Adipose tissue (tissue), 3 donors: ENCODE measurements at regions not wholly inside any gene's neighbourhood (a gene's known extent, or its start where the extent isn't known, plus 50 kb on each side); places are given as distances from the start of the nearest gene placed in this dataset.

ENCODE experiments used
- H3K27ac ChIP-seq: one replicate; pipeline ENCODE4 v1.5.1; 2013; ENCODE audit warnings: low read depth, low read length
- WGBS, 3 donors: extraction: QIAGEN DNeasy Blood & Tissue Kit; methylation state at CpG; one replicate each; pipeline ENCODE4 v1.1.7; 2013; 5-methylcytosine and 5-hydroxymethylcytosine counted together
- donor health status: healthy with polysubstance abuse.
- donor health status: Bipolar disorder and iron deficiency.
- donor health status: healthy.

DNA sequence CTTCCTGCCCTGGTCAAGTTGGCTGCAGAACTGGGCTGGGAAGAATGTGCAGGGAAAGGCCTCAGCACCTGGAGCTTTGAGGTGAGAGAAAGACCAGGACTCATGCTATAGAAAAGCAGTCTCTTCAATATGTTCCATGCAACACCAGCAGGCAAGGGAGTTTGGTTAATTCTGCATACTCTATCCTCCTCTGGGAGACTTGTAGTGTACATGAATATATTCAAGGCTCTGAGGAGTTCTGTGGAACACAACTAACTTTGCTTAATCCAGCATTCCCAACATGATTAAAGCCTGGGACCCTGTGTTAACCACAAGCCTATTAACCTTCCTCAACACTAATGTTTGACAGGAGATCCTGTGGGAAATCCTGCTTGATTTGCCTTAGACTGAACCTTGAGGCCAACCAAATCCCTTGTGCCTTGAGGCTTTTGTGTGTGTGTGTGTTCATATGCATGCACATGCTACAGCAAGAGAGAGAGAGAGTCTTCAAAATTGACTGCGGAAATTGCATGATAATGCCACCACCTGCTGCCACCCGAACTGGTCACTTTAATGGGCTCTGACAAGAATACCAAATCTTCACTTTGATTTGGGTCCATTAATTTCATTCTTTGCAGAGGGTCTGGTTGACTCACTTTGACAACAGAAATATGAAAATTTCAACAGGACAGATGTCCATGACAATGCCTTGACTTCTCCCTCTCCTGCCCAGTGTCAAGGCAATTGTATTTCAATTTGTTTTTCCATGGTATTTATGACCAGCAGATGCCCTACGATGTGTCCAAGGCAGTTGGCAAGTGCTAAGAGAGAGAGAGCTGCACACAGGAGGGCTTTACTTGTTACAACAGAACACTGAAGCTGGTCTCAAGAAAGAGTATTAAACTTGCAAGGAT, 238.2 kb upstream of the ZBED5 start:
- H3K27ac ChIP-seq, result no peak overlapping the region
- 85 to 95% (median 91%) methylated on average over 3 of the region's 3 CpGs for WGBS, 3 donors

GRCh38 chr11:11090495-11090894, 232.6 kb upstream of the ZBED5 start:
- WGBS, 3 donors, result 79 to 92% (median 82%) methylated on average over 1 of the region's 1 CpG
- no peak overlapping the region for H3K27ac ChIP-seq

DNA sequence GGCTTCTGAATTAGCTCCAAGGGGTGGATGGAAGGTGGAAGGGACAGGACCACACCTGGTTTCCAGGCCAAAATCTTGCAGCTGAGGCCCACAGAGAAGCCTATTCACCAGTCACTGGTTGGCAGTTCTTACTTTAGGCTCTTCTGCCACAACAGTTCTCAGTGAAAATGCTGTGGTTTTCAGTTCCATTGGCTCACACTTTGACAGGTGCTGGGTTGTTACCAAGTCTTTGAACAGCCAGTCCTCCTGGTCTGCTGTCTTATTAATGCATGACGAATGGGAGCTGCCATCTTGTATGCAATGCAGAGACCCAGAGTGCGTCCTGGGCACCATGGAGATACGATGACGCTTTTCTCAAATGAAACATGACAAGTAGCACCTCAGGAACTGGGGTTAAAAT, 232.0 kb upstream of the ZBED5 start:
- WGBS, 3 donors, result 90 to 94% (median 90%) methylated on average over 4 of the region's 4 CpGs
- H3K27ac ChIP-seq, result no peak overlapping the region

- H3K27ac ChIP-seq, result no peak overlapping the region
- 89 to 100% (median 98%) methylated on average over 2 of the region's 2 CpGs for WGBS, 3 donors
Measured at GRCh38 chr11:11086979-11087378, 229.1 kb upstream of the ZBED5 start.

DNA sequence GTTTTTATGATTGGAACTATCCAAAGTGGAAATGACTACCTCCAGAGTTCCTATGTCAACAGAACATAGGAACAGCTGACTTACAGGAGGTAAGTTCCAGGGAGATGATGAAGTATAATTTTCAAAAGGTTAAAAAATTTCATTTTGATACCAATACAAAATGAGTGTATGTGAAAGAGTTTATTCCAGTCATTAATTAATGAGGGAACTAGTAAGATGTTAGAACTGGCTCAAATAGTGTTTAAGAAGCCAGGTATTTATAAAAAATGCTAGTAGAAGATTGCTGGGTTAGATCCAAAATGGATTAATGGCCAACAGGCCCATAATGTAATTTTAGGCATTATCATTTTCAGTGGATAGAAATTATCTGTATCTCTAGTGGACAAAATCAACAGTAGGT, 227.7 kb upstream of the ZBED5 start:
- no peak overlapping the region for H3K27ac ChIP-seq

DNA sequence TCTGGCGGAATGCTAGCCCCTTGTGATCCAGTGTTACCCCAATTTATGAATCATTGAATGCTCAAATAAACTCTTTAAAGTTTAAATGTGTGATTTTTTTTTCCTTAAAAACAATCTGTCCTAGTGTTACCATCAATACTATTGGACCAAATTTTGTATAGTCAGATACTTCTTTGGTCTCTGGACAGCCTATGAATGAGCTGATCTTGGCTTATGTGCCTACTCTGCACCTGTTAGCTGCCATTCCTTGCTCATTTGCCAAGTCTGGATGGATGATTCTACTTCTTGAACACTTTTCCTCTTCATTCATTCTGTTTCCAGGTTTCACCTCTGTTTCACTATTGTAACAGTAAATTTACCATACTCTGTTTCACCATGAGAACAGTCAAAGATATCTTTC, 226.5 kb upstream of the ZBED5 start:
- 77 to 87% (median 80%) methylated on average over 1 of the region's 1 CpG for WGBS, 3 donors
- H3K27ac ChIP-seq, result no peak overlapping the region

DNA sequence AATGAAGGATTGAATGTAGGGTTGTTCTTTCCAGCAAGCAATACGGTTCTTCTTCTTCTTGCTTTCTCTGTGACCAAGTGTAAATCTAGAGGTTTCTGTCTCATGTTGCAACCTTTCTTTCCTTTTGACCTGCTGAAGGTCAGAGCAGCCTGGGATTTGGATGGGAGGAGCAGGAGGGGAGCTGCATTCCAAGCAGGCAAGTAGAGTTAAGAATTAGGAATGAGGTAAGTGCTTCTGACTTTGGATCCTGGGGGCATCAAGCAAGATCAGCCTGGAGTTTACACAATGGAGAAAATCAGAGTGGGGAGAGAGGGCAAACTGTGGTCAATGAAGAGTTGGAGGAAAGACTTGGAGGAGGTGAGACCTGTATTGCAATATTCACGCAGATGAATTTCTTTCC, 225.6 kb upstream of the ZBED5 start:
- WGBS, 3 donors, result 90 to 96% (median 91%) methylated on average over 2 of the region's 2 CpGs
- H3K27ac ChIP-seq, result no peak overlapping the region

DNA sequence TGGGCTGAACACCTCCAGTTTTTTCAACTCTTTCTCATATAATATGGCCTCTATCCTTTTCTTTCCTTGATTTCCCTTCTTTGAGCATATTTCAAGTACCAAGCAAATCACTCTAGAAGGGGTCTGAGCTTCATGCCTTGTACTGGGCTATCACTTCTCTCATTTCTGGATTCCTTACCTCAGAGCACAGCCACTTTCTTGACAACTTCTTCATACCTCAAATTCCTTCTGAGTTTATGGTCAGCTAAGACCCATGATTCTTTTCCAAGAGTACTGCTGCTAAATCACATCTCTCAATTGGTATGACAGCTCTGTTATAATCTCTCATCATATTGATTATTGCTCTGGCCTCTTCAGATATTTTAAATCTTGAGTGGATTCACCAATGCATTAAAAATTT, 224.8 kb upstream of the ZBED5 start:
- no peak overlapping the region for H3K27ac ChIP-seq

DNA sequence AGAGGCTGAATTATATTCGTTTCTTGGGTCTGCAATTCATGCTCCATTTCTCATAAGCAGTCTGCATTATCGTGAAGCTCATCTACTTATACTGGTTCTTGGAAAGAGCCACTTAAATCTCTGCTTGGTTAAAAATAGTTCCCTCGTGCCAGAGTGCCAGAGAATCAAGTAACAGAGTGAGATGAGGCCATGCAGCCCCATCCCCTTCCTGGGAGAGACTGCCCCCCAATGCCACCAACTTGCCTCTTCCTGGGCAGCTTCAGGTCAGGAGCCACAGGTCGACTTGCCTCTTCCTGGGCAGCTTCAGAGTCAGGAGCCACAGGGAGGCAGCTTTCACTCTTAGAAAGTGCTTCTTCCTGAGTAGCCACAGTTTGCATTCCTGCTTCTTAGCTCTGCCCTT, 223.9 kb upstream of the ZBED5 start:
- no peak overlapping the region for H3K27ac ChIP-seq
- 50 to 55% (median 54%) methylated on average over 4 of the region's 4 CpGs for WGBS, 3 donors

DNA sequence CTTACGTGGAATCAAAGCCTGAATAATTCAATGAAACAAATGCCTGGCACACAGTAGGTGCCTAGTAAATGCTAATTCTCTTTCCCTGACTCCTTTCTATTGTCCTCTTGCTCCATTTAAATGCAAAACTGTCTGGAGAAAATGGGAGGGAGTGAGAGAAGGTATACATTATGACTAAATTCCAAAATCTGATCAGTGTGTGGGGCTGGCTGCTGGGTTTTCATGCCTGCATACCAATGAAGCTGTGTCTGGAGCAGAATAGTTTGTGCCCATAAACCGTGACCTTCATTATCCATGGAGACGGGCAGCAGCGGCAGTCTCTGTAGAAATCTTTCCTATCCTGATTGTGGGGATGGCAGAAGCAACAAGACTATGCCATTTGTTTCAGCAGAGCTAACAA, 223.4 kb upstream of the ZBED5 start:
- no peak overlapping the region for H3K27ac ChIP-seq
- WGBS, 3 donors, result 65 to 92% (median 85%) methylated on average over 4 of the region's 4 CpGs

DNA sequence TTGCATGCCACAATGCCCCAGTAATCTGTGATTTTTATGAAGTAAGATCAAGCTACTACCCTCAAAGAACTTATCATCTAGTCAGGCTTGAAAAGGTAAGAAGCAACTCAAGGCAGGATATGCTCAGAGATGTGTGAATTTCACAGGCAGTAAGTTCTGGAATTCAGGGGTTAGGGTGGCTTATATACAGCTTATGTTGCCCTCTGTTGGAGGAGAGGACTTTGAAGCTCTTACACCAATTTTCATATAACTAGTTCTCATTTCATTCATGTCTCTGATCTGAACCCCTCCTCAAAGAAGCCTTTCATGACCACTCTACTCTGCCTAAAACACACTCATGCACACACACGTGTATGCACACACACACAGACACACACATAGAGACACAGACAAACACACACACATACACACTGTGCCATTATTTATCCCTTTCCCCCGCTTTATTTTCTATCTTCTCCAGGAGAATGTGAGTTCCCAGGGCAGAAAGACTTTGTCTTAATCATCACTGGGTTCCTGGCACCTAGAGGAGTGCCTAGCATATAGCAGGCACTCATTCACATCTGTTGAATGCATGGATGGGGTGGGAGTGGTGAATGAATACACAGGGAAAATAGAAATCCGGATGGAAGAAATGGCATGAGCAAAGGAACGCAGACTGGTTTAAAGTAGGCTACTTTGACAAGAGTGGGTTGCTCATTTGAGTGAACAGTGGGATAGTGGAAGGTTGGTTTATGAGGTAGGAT, 220.7 kb upstream of the ZBED5 start:
- 87 to 94% (median 91%) methylated on average over 4 of the region's 4 CpGs for WGBS, 3 donors
- H3K27ac ChIP-seq, result no peak overlapping the region

GRCh38 chr11:11077898-11078297, 220.0 kb upstream of the ZBED5 start:
- no peak overlapping the region for H3K27ac ChIP-seq
- WGBS, 3 donors, result 68 to 76% (median 75%) methylated on average over 4 of the region's 4 CpGs

GRCh38 chr11:11076879-11077278, 219.0 kb upstream of the ZBED5 start:
- 67 to 83% (median 82%) methylated on average over 6 of the region's 6 CpGs for WGBS, 3 donors
- no peak overlapping the region for H3K27ac ChIP-seq

GRCh38 chr11:11076276-11076675, 218.4 kb upstream of the ZBED5 start:
- 47 to 66% (median 62%) methylated on average over 4 of the region's 4 CpGs for WGBS, 3 donors

GRCh38 chr11:11075515-11076171, 217.8 kb upstream of the ZBED5 start:
- 64 to 71% (median 65%) methylated on average over 6 of the region's 6 CpGs for WGBS, 3 donors
- H3K27ac ChIP-seq, result no peak overlapping the region

More at GRCh38 chr11:11076276-11076675, 218.4 kb upstream of the ZBED5 start:
- no peak overlapping the region for H3K27ac ChIP-seq

DNA sequence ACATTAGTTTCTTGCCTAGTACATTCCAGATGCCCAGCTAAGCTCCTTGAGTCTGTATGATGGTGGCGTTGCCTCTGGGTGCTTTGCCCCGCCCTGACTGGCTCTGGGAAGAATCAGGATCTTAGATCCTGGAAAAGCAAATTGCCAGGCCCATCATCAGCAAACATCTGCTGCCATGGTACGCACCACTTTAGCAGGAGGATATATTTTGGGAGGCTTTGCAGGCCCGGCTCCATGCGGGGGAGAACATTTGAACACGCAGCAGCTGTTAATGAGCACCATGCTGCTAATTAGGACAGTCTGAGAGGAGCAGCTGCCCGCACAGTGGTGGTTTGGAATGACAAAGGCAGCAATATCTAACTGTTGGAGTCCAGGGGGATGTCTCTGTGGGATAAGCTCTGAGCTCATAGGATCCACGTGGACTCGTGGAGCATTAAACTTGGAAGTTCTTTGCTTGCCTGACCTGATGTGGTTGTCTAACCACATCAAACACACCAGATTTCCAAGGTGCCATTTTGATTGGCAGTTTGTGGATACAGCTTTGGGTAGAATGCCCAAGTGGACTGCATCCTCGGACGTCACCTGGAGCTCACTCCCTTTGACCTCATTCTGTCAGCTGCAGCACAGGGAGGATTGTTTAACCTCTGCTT, 217.0 kb upstream of the ZBED5 start:
- 91 to 93% (median 91%) methylated on average over 11 of the region's 11 CpGs for WGBS, 3 donors
- no peak overlapping the region for H3K27ac ChIP-seq

GRCh38 chr11:11073996-11074395, 216.1 kb upstream of the ZBED5 start:
- H3K27ac ChIP-seq, result no peak overlapping the region
- 70 to 97% (median 85%) methylated on average over 1 of the region's 1 CpG for WGBS, 3 donors

GRCh38 chr11:11072067-11072466, 214.2 kb upstream of the ZBED5 start:
- 65 to 75% (median 70%) methylated on average over 3 of the region's 3 CpGs for WGBS, 3 donors

GRCh38 chr11:11071486-11071885, 213.6 kb upstream of the ZBED5 start:
- H3K27ac ChIP-seq, result no peak overlapping the region
- WGBS, 3 donors, result 40 to 70% (median 50%) methylated on average over 1 of the region's 1 CpG

More at GRCh38 chr11:11072067-11072466, 214.2 kb upstream of the ZBED5 start:
- H3K27ac ChIP-seq, result no peak overlapping the region
